H1 (cell line): ENCODE measurements at regions not wholly inside any gene's neighbourhood (a gene's known extent, or its start where the extent isn't known, plus 50 kb on each side); places are given as distances from the start of the nearest gene placed in this dataset.

Experiments used
- CTCF ChIA-PET: fragments of 300-600 bp; sonication (Branson Sonifier 250); formaldehyde crosslinking; loops from one replicate; lab custom pipeline; 2021; ENCODE audit not compliant: partially characterized antibody; lab: Charles Lee
- POLR2A ChIA-PET: fragments of 300-600 bp; sonication (Branson Sonifier 250); formaldehyde crosslinking; loops from one replicate; lab custom pipeline; 2021; ENCODE audit warnings: inconsistent platforms; ENCODE audit not compliant: partially characterized antibody; lab: Charles Lee
- DNase-seq, 2 experiments: peaks; one replicate each; pipeline versions ENCODE4 v3.0.0 to v3.0.0-alpha.2; 2010 to 2022; ENCODE audit warnings: low spot score in 2 of 2, low read depth in 1 of 2, mixed read lengths in 1 of 2
- FAIRE-seq: peaks from 2 replicates; lab custom pipeline; 2011; peaks lifted over from hg19 to GRCh38; lab: Jason Lieb, UNC
- H2AFZ ChIP-seq: 2 replicates; pipeline ENCODE4 v1.8.1; 2012; ENCODE audit warnings: low read length, inconsistent platforms
- H2AK5ac ChIP-seq: 2 replicates; pipeline ENCODE4 v1.6.1; 2013; ENCODE audit warnings: low read depth, low read length
- H2BK120ac ChIP-seq: replicated peaks from 2 replicates; pipeline ENCODE3; 2013; ENCODE audit warnings: low read depth, low read length, inconsistent platforms
- H2BK12ac ChIP-seq: 2 replicates; pipeline ENCODE4 v1.6.1; 2013; ENCODE audit warnings: low read depth, low read length
- H2BK15ac ChIP-seq: 2 replicates; pipeline ENCODE4 v1.6.1; 2013; ENCODE audit warnings: low read length
- H2BK20ac ChIP-seq: 2 replicates; pipeline ENCODE4 v1.6.1; 2013; ENCODE audit warnings: low read length
- H2BK5ac ChIP-seq: 2 replicates; pipeline ENCODE4 v1.6.1; 2013; ENCODE audit warnings: low read depth, low read length
- H3K14ac ChIP-seq: 2 replicates; pipeline ENCODE4 v1.6.1; 2013; ENCODE audit warnings: inconsistent platforms; ENCODE audit not compliant: insufficient read length
- H3K18ac ChIP-seq: 2 replicates; pipeline ENCODE4 v1.6.1; 2013; ENCODE audit warnings: low read length; ENCODE audit errors: extremely low read depth
- H3K23ac ChIP-seq: 2 replicates; pipeline ENCODE4 v1.6.1; 2013; ENCODE audit warnings: inconsistent platforms; ENCODE audit not compliant: insufficient read length
- H3K23me2 ChIP-seq: 2 replicates; pipeline ENCODE4 v1.6.1; 2013; ENCODE audit warnings: low read depth, low read length
- H3K27ac ChIP-seq: 2 replicates; pipeline ENCODE4 v1.6.1; 2011; ENCODE audit warnings: low read depth, low read length, inconsistent platforms
- H3K27me3 ChIP-seq, 4 experiments: replicated peaks in 1 of 4; 1 replicate in 1 of 4; 2 replicates in 3 of 4; pipeline versions ENCODE4 v1.6.1 to v1.8.1; 2011 to 2013; ENCODE audit warnings: low read length in 3 of 4, mild to moderate bottlenecking in 3 of 4, inconsistent platforms in 2 of 4, mixed read lengths in 2 of 4, moderate library complexity in 1 of 4; ENCODE audit not compliant: control insufficient read depth in 3 of 4, insufficient read depth in 3 of 4; ENCODE audit errors: extremely low read depth in 1 of 4
- H3K36me3 ChIP-seq, 4 experiments: 2 replicates each; pipeline versions ENCODE4 v1.6.1 to v1.8.1; 2011 to 2013; ENCODE audit warnings: mild to moderate bottlenecking in 4 of 4, low read length in 3 of 4, moderate library complexity in 2 of 4, control low read depth in 1 of 4, inconsistent platforms in 1 of 4; ENCODE audit not compliant: insufficient read depth in 4 of 4, control insufficient read depth in 2 of 4
- H3K4ac ChIP-seq: replicated peaks from 2 replicates; pipeline ENCODE3; 2013; ENCODE audit warnings: low read length, low read depth, mixed read lengths, inconsistent platforms; ENCODE audit not compliant: insufficient read length
- H3K4me1 ChIP-seq, 4 experiments: replicated peaks in 1 of 4; 1 replicate in 1 of 4; 2 replicates in 3 of 4; pipeline versions ENCODE4 v1.6.1 to v1.8.1; 2011 to 2013; ENCODE audit warnings: low read length in 3 of 4, inconsistent platforms in 2 of 4, mixed read lengths in 1 of 4; ENCODE audit not compliant: insufficient read depth in 4 of 4, control insufficient read depth in 3 of 4
- H3K4me2 ChIP-seq, 2 experiments: 2 replicates each; pipeline versions ENCODE4 v1.6.1 to v1.8.1; 2011 to 2013; ENCODE audit warnings: low read depth in 2 of 2, low read length in 2 of 2, control low read depth in 1 of 2, inconsistent platforms in 1 of 2, mild to moderate bottlenecking in 1 of 2; ENCODE audit not compliant: insufficient read depth in 1 of 2
- H3K4me3 ChIP-seq, 4 experiments: fragments of 200-600, 300-600 bp in 1 of 4; sonication (generic), shearing (Covaris generic), sonication (Bioruptor Twin) in 1 of 4; 2 replicates each; pipeline versions ENCODE4 v1.5.1 to v1.8.1; 2011 to 2016; ENCODE audit warnings: low read length in 4 of 4, low read depth in 3 of 4, control low read depth in 2 of 4, inconsistent platforms in 2 of 4, mild to moderate bottlenecking in 2 of 4, mixed read lengths in 1 of 4, moderate library complexity in 1 of 4; ENCODE audit not compliant: insufficient read depth in 2 of 4; ENCODE audit errors: extremely low read depth in 1 of 4
- H3K56ac ChIP-seq: replicated peaks from 2 replicates; pipeline ENCODE3; 2013; ENCODE audit warnings: low read depth, mild to moderate bottlenecking, mixed read lengths, low read length, inconsistent platforms; ENCODE audit not compliant: insufficient read length
- H3K79me1 ChIP-seq: 2 replicates; pipeline ENCODE4 v1.6.1; 2013; ENCODE audit warnings: low read depth, low read length, control low read depth
- H3K79me2 ChIP-seq, 2 experiments: 2 replicates each; pipeline versions ENCODE4 v1.6.1 to v1.8.1; 2012 to 2013; ENCODE audit warnings: low read length in 2 of 2, mild to moderate bottlenecking in 2 of 2, inconsistent platforms in 1 of 2; ENCODE audit not compliant: insufficient read depth in 2 of 2, control insufficient read depth in 1 of 2
- H3K9ac ChIP-seq, 4 experiments: replicated peaks in 1 of 4; 1 replicate in 1 of 4; 2 replicates in 3 of 4; pipeline versions ENCODE4 v1.6.1 to v1.8.1; 2011 to 2013; ENCODE audit warnings: low read depth in 3 of 4, low read length in 3 of 4, control low read depth in 2 of 4, mild to moderate bottlenecking in 2 of 4, moderate library complexity in 2 of 4, inconsistent platforms in 1 of 4; ENCODE audit errors: extremely low read depth in 1 of 4
- H3K9me3 ChIP-seq, 2 experiments: 2 replicates each; pipeline versions ENCODE4 v1.6.1 to v1.8.1; 2012 to 2013; ENCODE audit warnings: mild to moderate bottlenecking in 2 of 2, moderate library complexity in 2 of 2, control low read depth in 1 of 2, inconsistent platforms in 1 of 2, low read depth in 1 of 2, low read length in 1 of 2, mixed read lengths in 1 of 2; ENCODE audit not compliant: insufficient read depth in 2 of 2
- H4K20me1 ChIP-seq, 2 experiments: replicated peaks in 1 of 2; 2 replicates each; pipeline versions ENCODE3 to v1.8.1; 2011 to 2013; ENCODE audit warnings: inconsistent platforms in 2 of 2, low read length in 2 of 2, mild to moderate bottlenecking in 1 of 2; ENCODE audit not compliant: insufficient read depth in 2 of 2, control insufficient read depth in 1 of 2
- H4K5ac ChIP-seq: 2 replicates; pipeline ENCODE4 v1.6.1; 2013; ENCODE audit warnings: low read length, low read depth, mixed read lengths, inconsistent platforms; ENCODE audit not compliant: insufficient read length
- H4K8ac ChIP-seq: 2 replicates; pipeline ENCODE4 v1.8.0; 2013; ENCODE audit warnings: mild to moderate bottlenecking, moderate library complexity, low read length, inconsistent platforms; ENCODE audit not compliant: insufficient read depth; ENCODE audit errors: extremely low read depth
- H4K91ac ChIP-seq: replicated peaks from 2 replicates; pipeline ENCODE3; 2013; ENCODE audit warnings: low read length, mixed read lengths, inconsistent platforms; ENCODE audit not compliant: insufficient read length
- WGBS, 2 experiments: shearing (Covaris generic) in 1 of 2; methylation state at CpG; one replicate each; pipeline versions ENCODE4 v1.1.6 to v1.1.7; 2013 to 2015; ENCODE audit warnings: low lambda C conversion rate in 2 of 2, mixed read lengths in 2 of 2, inconsistent platforms in 1 of 2, low coverage in 1 of 2, missing lambda C conversion rate in 1 of 2; ENCODE audit not compliant: insufficient replicate concordance in 2 of 2, insufficient coverage in 1 of 2, insufficient read length in 1 of 2; ENCODE audit errors: extremely low coverage in 1 of 2, missing lambda C conversion rate in 1 of 2; 5-methylcytosine and 5-hydroxymethylcytosine counted together
- TF ChIP-seq, protein P1 (sequence below): IDR thresholded peaks from 2 replicates; pipeline ENCODE4 v1.6.1; 2012; ENCODE audit warnings: inconsistent platforms

DNA sequence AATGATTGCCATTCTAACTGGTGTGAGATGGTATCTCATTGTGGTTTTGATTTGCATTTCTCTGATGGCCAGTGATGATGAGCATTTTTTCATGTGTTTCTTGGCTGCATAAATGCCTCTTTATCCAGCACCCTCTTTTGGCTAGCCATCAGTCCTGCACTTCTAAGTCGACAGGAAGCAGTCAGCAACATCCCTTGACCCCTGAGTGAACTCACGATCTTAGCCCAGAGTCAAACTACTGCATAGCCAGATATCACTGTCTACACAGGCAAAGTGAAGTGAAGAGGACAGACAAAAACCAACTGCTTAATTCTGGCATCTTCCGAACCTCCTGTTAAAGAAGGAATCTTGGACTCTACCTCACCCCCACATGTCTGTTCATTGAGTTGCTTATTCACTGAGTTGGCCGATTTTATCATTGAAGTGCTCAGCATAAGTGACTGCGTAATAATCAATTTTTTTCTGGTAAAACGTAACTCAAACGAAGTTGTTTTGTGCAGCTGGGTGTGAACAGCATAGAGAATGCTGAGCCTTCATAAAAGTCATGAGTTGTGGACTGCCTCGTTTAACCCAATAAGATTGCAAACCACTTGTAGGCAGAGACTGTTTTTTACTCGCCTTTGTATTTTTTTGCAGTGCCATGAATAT is 304.2 kb downstream of the COG6 start:
- no peak for FAIRE-seq
- H4K91ac ChIP-seq = no peak overlapping the region
- no peak overlapping the region for H3K56ac ChIP-seq
- no peaks in the 10 kb centered on the region for H3K36me3 ChIP-seq
- no peak overlapping the region for H4K8ac ChIP-seq
- POLR2A ChIA-PET = no interaction called here
- no peaks in the 10 kb centered on the region for H3K9me3 ChIP-seq
- H3K79me1 ChIP-seq = no peaks in the 10 kb centered on the region
- H3K4ac ChIP-seq = no peak overlapping the region
- no peak overlapping the region for H3K9ac ChIP-seq
- no peak overlapping the region for H2AFZ ChIP-seq
- no peak overlapping the region for H2BK12ac ChIP-seq
- H3K27me3 ChIP-seq = no peaks in the 10 kb centered on the region
- no peak overlapping the region for H2BK120ac ChIP-seq
- H3K27ac ChIP-seq = no peak overlapping the region
- H2BK5ac ChIP-seq = no peak overlapping the region
- H3K23me2 ChIP-seq = no peaks in the 10 kb centered on the region
- CTCF ChIA-PET = interaction anchor here (0.6 to 3.5 kb wide), 2 partner anchors 17 to 1929 kb away, joined by 4 to 16 read pairs; no protein-coding TSS in a partner anchor
- no peaks in the 10 kb centered on the region for H3K79me2 ChIP-seq
- DNase-seq = no peak
- H3K23ac ChIP-seq = no peak overlapping the region
- no peak overlapping the region for H2BK20ac ChIP-seq
- H4K20me1 ChIP-seq = no peaks in the 10 kb centered on the region
- H3K14ac ChIP-seq = no peak overlapping the region
- no peak overlapping the region for H2BK15ac ChIP-seq
- H3K4me2 ChIP-seq = no peak overlapping the region
- H2AK5ac ChIP-seq = no peak overlapping the region
- H4K5ac ChIP-seq = no peak overlapping the region
- no peaks in the 10 kb centered on the region for H3K4me1 ChIP-seq
- no peak overlapping the region for H3K4me3 ChIP-seq
- 82% methylated on average over 9 of the region's 9 CpGs; no CpG with 5 or more reads in 1 of the 2 experiments for WGBS, 2 experiments
- TF ChIP-seq, protein P1, sequence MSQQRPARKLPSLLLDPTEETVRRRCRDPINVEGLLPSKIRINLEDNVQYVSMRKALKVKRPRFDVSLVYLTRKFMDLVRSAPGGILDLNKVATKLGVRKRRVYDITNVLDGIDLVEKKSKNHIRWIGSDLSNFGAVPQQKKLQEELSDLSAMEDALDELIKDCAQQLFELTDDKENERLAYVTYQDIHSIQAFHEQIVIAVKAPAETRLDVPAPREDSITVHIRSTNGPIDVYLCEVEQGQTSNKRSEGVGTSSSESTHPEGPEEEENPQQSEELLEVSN = no peak
- no peak overlapping the region for H3K18ac ChIP-seq
